Liver (tissue), 3 donors: ENCODE measurements at regions not wholly inside any gene's neighbourhood (a gene's known extent, or its start where the extent isn't known, plus 50 kb on each side); places are given as distances from the start of the nearest gene placed in this dataset.

Experiments used
- RAD21 ChIP-seq, 2 donors: IDR thresholded peaks; 2 replicates each; pipeline ENCODE4 v1.6.1; 2016; ENCODE audit warnings: antibody characterized with exemption in 2 of 2, mild to moderate bottlenecking in 2 of 2
- TAF1 ChIP-seq: conservative IDR thresholded peaks from 2 replicates; pipeline ENCODE4 v1.6.1; 2016; ENCODE audit warnings: antibody characterized with exemption, mild to moderate bottlenecking
- TF ChIP-seq, protein P1 (sequence below): fragments of 150-350 bp; IDR thresholded peaks from 2 replicates; pipeline ENCODE4 v1.5.1; 2017; ENCODE audit warnings: improper control_type of control experiment, low read depth, low read length; ENCODE audit not compliant: missing input control
- TF ChIP-seq, protein P2 (sequence below): IDR thresholded peaks from 2 replicates; pipeline ENCODE4 v1.6.1; 2016; ENCODE audit warnings: antibody characterized with exemption
- donor health status: healthy.
- donor health status: healthy.

DNA sequence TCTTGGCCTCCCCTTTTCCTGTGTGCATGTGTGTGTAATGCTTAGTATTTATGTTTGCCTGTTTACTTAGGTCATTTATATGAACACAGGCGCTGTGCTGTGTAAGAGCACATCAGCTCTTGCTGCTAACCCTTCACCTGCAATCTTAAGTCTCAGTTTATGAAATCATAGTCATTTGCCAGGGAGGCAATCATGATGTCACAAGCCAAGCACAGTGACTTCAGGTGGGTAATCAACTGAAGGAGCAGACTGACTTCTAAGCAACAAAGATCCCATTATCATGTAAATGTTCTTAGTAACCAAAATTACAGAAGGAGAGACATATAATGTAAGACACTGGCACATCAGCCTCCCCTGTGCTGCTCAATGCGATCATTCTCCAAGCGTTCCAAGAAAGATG lies 386.3 kb upstream of the MEIS1 start:
- TF ChIP-seq, protein P1, sequence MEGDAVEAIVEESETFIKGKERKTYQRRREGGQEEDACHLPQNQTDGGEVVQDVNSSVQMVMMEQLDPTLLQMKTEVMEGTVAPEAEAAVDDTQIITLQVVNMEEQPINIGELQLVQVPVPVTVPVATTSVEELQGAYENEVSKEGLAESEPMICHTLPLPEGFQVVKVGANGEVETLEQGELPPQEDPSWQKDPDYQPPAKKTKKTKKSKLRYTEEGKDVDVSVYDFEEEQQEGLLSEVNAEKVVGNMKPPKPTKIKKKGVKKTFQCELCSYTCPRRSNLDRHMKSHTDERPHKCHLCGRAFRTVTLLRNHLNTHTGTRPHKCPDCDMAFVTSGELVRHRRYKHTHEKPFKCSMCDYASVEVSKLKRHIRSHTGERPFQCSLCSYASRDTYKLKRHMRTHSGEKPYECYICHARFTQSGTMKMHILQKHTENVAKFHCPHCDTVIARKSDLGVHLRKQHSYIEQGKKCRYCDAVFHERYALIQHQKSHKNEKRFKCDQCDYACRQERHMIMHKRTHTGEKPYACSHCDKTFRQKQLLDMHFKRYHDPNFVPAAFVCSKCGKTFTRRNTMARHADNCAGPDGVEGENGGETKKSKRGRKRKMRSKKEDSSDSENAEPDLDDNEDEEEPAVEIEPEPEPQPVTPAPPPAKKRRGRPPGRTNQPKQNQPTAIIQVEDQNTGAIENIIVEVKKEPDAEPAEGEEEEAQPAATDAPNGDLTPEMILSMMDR: no peak
- TF ChIP-seq, protein P2, sequence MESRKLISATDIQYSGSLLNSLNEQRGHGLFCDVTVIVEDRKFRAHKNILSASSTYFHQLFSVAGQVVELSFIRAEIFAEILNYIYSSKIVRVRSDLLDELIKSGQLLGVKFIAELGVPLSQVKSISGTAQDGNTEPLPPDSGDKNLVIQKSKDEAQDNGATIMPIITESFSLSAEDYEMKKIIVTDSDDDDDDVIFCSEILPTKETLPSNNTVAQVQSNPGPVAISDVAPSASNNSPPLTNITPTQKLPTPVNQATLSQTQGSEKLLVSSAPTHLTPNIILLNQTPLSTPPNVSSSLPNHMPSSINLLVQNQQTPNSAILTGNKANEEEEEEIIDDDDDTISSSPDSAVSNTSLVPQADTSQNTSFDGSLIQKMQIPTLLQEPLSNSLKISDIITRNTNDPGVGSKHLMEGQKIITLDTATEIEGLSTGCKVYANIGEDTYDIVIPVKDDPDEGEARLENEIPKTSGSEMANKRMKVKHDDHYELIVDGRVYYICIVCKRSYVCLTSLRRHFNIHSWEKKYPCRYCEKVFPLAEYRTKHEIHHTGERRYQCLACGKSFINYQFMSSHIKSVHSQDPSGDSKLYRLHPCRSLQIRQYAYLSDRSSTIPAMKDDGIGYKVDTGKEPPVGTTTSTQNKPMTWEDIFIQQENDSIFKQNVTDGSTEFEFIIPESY: no peak
- TF ChIP-seq TAF1: no peak
- no peak for TF ChIP-seq RAD21 (IDR thresholded peaks at IDR 0.05)
